ENCODE measurements at regions not wholly inside any gene's neighbourhood (a gene's known extent, or its start where the extent isn't known, plus 50 kb on each side); places are given as distances from the start of the nearest gene placed in this dataset.

DNA sequence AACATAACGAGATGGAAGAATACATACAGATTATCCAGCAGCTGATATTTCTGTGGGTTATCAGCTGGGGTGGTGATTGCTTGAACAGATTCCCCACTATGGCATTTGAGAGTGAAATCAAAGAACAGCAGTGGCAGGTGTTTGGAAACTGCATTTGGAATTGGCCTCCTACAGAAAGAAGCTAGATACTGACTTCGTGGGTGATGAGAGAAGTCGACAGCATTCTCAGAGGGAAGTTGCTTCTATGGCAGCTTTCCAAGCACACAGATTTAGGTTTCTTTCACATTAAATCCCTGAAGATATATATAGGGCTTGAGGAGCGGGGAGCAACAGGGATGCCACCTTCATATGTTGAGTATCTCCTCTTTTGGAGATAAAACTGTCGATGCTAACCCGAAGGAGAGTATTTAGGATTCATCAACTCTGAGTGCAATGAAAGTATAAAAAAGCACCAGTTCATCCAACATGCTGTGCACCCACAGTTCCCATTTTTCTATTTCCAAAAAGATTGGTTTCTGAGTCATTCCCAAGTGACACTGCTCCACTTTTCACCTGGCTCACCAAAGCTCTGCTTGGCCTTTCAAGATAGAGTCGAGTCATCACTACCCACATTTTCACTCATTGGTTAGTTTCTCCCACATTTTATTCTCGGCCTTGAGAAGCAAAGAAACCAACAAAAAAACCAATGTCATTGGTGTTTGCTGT is 579.8 kb upstream of the SUCLG2 start:
- Histone ChIP-seq H3K36me3 (ENCODE audit: low read depth) (no peaks in the 10 kb centered on the region), H3K4me1 (ENCODE audit: low read depth) (no peaks in the 10 kb centered on the region), H3K4me3 (no peak overlapping the region), H3K9me3 (no peaks in the 10 kb centered on the region)
- ATAC-seq, result no peak
- intact Hi-C loops (cut with DNase I, micrococcal nuclease), result no loop called here
- DNase-seq, result no peak
- TF ChIP-seq CTCF (IDR thresholded peaks at IDR 0.05), result no peak

DNA sequence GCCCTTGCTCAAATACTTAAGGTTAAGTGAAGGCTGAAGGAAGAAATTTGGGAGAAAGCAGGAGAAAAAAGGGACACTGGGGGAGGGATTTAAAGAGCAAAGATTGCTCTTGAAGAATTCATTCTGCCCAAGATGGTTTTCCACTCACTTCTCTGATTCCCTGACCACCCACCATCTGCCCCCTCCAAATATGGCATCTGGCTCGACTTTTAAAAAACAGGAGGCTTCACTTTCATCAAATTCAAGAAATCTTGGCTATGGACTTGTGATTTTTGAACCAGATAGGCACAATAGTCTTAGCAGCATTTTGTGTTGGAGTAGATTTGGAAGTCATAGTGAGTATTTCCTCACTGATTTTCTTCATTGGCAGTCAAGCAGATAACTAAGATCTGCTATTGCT is 574.4 kb upstream of the SUCLG2 start:
- H3K4me3 ChIP-seq, result no peak overlapping the region
- TF ChIP-seq CTCF (IDR thresholded peaks at IDR 0.05), result no peak
- DNase-seq (no peak), ATAC-seq (no peak)
- intact Hi-C loops (cut with DNase I, micrococcal nuclease), result no loop called here
- no peaks in the 10 kb centered on the region for H3K9me3 ChIP-seq
- no peaks in the 10 kb centered on the region for H3K36me3 ChIP-seq (ENCODE audit: low read depth)
- no peaks in the 10 kb centered on the region for H3K4me1 ChIP-seq (ENCODE audit: low read depth)

- no peaks in the 10 kb centered on the region for H3K4me1 ChIP-seq (ENCODE audit: low read depth)
- ATAC-seq, result no peak
Observed at GRCh38 chr3:68220832-68221231, 566.4 kb upstream of the SUCLG2 start.

DNA sequence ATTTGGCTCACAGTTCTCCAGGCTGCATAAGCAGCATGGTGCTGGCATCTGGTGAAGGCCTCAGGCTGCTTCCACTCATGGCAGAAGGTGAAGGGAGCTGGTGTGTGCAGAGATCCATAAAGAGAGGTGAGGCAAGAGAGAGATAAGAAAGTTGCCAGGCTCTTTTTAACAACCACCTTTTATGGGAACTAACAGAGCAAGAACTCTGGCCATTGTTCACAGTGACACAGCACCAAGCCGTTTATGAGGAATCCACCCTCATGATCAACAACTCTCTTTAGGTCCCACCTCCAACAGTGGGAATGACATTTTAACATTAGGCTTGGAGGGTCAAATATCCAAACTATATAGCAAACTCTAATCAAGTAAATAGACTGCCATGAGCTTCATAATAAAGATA is 557.2 kb upstream of the SUCLG2 start:
- Histone ChIP-seq H3K9me3 (no peaks in the 10 kb centered on the region), H3K4me3 (no peak overlapping the region), H3K4me1 (ENCODE audit: low read depth) (no peaks in the 10 kb centered on the region), H3K36me3 (ENCODE audit: low read depth) (no peaks in the 10 kb centered on the region)
- intact Hi-C loops (cut with DNase I, micrococcal nuclease), result no loop called here
- peak; percentile 49 for ATAC-seq
- no peak for TF ChIP-seq CTCF (IDR thresholded peaks at IDR 0.05)
- no peak for DNase-seq

More at GRCh38 chr3:68220832-68221231, 566.4 kb upstream of the SUCLG2 start:
- no peak for TF ChIP-seq CTCF (IDR thresholded peaks at IDR 0.05)
- H3K9me3 ChIP-seq, result no peaks in the 10 kb centered on the region
- intact Hi-C loops (cut with DNase I, micrococcal nuclease), result no loop called here
- no peak overlapping the region for H3K4me3 ChIP-seq
- no peak for DNase-seq
- no peaks in the 10 kb centered on the region for H3K36me3 ChIP-seq (ENCODE audit: low read depth)

GRCh38 chr3:68210635-68211034 is 556.2 kb upstream of the SUCLG2 start:
- ATAC-seq, result peak; percentile 10
- H3K4me1 ChIP-seq (ENCODE audit: low read depth), result no peaks in the 10 kb centered on the region
- no peak for TF ChIP-seq CTCF (IDR thresholded peaks at IDR 0.05)
- no peaks in the 10 kb centered on the region for H3K9me3 ChIP-seq
- intact Hi-C loops (cut with DNase I, micrococcal nuclease), result no loop called here
- H3K4me3 ChIP-seq, result no peak overlapping the region
- no peak for DNase-seq
- no peaks in the 10 kb centered on the region for H3K36me3 ChIP-seq (ENCODE audit: low read depth)

- Histone ChIP-seq H3K4me3 (no peak overlapping the region), H3K9me3 (no peaks in the 10 kb centered on the region), H3K4me1 (ENCODE audit: low read depth) (no peaks in the 10 kb centered on the region), H3K36me3 (ENCODE audit: low read depth) (no peaks in the 10 kb centered on the region)
- no peak for ATAC-seq
- no peak for TF ChIP-seq CTCF (IDR thresholded peaks at IDR 0.05)
- intact Hi-C loops (cut with DNase I, micrococcal nuclease), result no loop called here
- no peak for DNase-seq
Observed at GRCh38 chr3:68207327-68207726, 552.9 kb upstream of the SUCLG2 start.

Data from mucosa of descending colon (tissue), 3 donors.